T-cell (primary cell): ENCODE measurements at regions not wholly inside any gene's neighbourhood (a gene's known extent, or its start where the extent isn't known, plus 50 kb on each side); places are given as distances from the start of the nearest gene placed in this dataset.
A peak's percentile ranks its signal among the peaks of the same experiment; 100 is the strongest.
"Not testable (repeated sequence)": the region's sequence is repeated elsewhere in the genome, so short reads cannot be mapped to it uniquely, and the experiment has no call there.

Source experiments
- ATAC-seq, 4 experiments: fragments of 200-7000 bp in 3 of 4; fragments of 150-1000 bp in 1 of 4; cut with Tn5 transposase; replicated peaks in 1 of 4; 1 replicate in 3 of 4; 2 replicates in 1 of 4; pipeline ENCODE4 v1.10.0; 2021; ENCODE audit warnings: moderate library complexity in 3 of 4, mild to moderate bottlenecking in 2 of 4, moderate number of reproducible peaks in 1 of 4
- CTCF ChIA-PET, 2 donors: fragments of 300-600 bp; sonication (Branson Sonifier 250); formaldehyde crosslinking; loops; one replicate each; lab custom pipeline; 2022; ENCODE audit warnings: antibody characterized with exemption in 2 of 2; lab: Charles Lee
- POLR2A ChIA-PET, 2 donors: fragments of 300-600 bp; sonication (Branson Sonifier 250); formaldehyde crosslinking; loops; one replicate each; lab custom pipeline; 2022; ENCODE audit warnings: antibody characterized with exemption in 2 of 2; lab: Charles Lee
- DNase-seq, 35 experiments: peaks; one replicate each; pipeline versions ENCODE4 v3.0.0 to v3.0.0-alpha.2; 2013 to 2023
- H3K27ac ChIP-seq: one replicate; pipeline ENCODE4 v1.5.1; 2013; ENCODE audit warnings: low read length
- H3K27me3 ChIP-seq, 2 experiments: replicated peaks in 1 of 2; 1 replicate in 1 of 2; 2 replicates in 1 of 2; pipeline versions ENCODE4 v1.6.1 to v1.7.0; 2013; ENCODE audit warnings: low read length in 1 of 2, mixed read lengths in 1 of 2; ENCODE audit not compliant: control insufficient read depth in 2 of 2, insufficient read depth in 2 of 2; ENCODE audit errors: extremely low read depth in 1 of 2
- H3K36me3 ChIP-seq, 2 donors: 1 replicate in 1 of 2; 2 replicates in 1 of 2; pipeline versions ENCODE4 v1.6.1 to v1.7.0; 2013; ENCODE audit warnings: low read length in 1 of 2; ENCODE audit not compliant: control insufficient read depth in 2 of 2, insufficient read depth in 1 of 2; ENCODE audit errors: extremely low read depth in 1 of 2
- H3K4me1 ChIP-seq, 2 experiments: 1 replicate in 1 of 2; 2 replicates in 1 of 2; pipeline versions ENCODE4 v1.6.1 to v1.7.0; 2013; ENCODE audit warnings: low read length in 2 of 2, mixed read lengths in 1 of 2; ENCODE audit not compliant: insufficient read depth in 2 of 2, control insufficient read depth in 1 of 2; ENCODE audit errors: extremely low read depth in 1 of 2
- H3K4me3 ChIP-seq, 2 donors: 1 replicate in 1 of 2; 2 replicates in 1 of 2; pipeline versions ENCODE4 v1.5.1 to v1.7.0; 2013; ENCODE audit warnings: mild to moderate bottlenecking in 2 of 2, low read length in 1 of 2, moderate library complexity in 1 of 2; ENCODE audit not compliant: control insufficient read depth in 1 of 2; ENCODE audit errors: extremely low read depth in 1 of 2
- H3K9me3 ChIP-seq: 2 replicates; pipeline ENCODE4 v1.7.0; 2013
- H3K27ac Mint-ChIP-seq, 2 donors: one replicate each; pipeline ENCODE4 v1.8.0; 2020 to 2021; ENCODE audit warnings: mild to moderate bottlenecking in 2 of 2, mixed read lengths in 2 of 2
- H3K27me3 Mint-ChIP-seq, 2 donors: one replicate each; pipeline ENCODE4 v1.8.0; 2021 to 2022; ENCODE audit warnings: mixed read lengths in 2 of 2
- H3K36me3 Mint-ChIP-seq: one replicate; pipeline ENCODE4 v1.8.0; 2021; ENCODE audit warnings: mixed read lengths
- H3K4me1 Mint-ChIP-seq, 3 donors: one replicate each; pipeline ENCODE4 v1.8.0; 2020 to 2022; ENCODE audit warnings: mixed read lengths in 3 of 3, mild to moderate bottlenecking in 1 of 3
- H3K4me3 Mint-ChIP-seq, 3 donors: one replicate each; pipeline ENCODE4 v1.8.0; 2020 to 2022; ENCODE audit warnings: mild to moderate bottlenecking in 3 of 3, mixed read lengths in 3 of 3, moderate library complexity in 3 of 3
- H3K9me3 Mint-ChIP-seq, 3 donors: one replicate each; pipeline ENCODE4 v1.8.0; 2020 to 2022; ENCODE audit warnings: mixed read lengths in 3 of 3
- WGBS: methylation state at CpG from one replicate; pipeline ENCODE4 v1.1.5; 2013; ENCODE audit warnings: missing lambda C conversion rate; ENCODE audit not compliant: insufficient coverage; 5-methylcytosine and 5-hydroxymethylcytosine counted together

DNA sequence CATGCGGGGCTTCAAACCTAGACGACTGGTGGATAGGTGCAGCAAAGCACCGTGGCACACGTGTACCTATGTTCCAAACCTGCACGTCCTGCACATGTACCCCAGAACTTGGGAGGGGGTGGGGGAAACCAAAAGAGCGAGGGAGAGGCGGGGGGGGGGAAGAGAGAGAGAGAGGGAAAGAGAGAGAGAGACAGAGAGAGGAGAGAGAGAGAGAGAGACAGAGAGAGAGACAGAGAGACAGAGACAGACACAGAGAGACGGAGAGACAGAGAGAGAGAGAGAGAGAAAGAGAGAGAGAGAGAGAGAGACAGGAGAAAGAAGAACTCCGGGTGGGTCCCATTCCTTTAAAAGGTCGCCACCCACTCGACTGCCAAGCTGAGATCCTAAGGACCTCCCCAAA is 55.9 kb upstream of the RNU2-1 start:
- POLR2A ChIA-PET, H3K27me3 Mint-ChIP-seq: not testable (repeated sequence)
- no CpG with 5 or more reads among the region's 11 CpGs for WGBS

DNA sequence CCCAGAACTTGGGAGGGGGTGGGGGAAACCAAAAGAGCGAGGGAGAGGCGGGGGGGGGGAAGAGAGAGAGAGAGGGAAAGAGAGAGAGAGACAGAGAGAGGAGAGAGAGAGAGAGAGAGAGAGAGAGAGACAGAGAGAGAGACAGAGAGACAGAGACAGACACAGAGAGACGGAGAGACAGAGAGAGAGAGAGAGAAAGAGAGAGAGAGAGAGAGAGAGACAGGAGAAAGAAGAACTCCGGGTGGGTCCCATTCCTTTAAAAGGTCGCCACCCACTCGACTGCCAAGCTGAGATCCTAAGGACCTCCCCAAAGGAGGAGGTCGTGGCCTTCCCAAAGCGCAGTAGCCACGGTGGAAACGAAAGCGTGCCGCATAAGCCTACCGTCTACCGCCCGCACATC is 49.8 kb upstream of the RNU2-1 start:
- CTCF ChIA-PET, H3K9me3 Mint-ChIP-seq: not testable (repeated sequence)
- DNase-seq = peak in 1 of 35 experiments; percentile 0

More for the DNA sequence above, 55.9 kb upstream of the RNU2-1 start:
- H3K4me3 Mint-ChIP-seq, H3K4me3 ChIP-seq, H3K27me3 ChIP-seq, H3K36me3 ChIP-seq, CTCF ChIA-PET, H3K9me3 ChIP-seq, H3K4me1 Mint-ChIP-seq, DNase-seq, H3K27ac Mint-ChIP-seq, ATAC-seq, H3K36me3 Mint-ChIP-seq, H3K4me1 ChIP-seq, H3K27ac ChIP-seq, H3K9me3 Mint-ChIP-seq: not testable (repeated sequence)

More for the DNA sequence above, 49.8 kb upstream of the RNU2-1 start:
- H3K36me3 ChIP-seq, H3K27ac Mint-ChIP-seq, ATAC-seq, H3K27me3 Mint-ChIP-seq, H3K4me1 ChIP-seq, H3K27me3 ChIP-seq, H3K4me3 ChIP-seq, H3K4me1 Mint-ChIP-seq, H3K36me3 Mint-ChIP-seq, H3K27ac ChIP-seq, H3K4me3 Mint-ChIP-seq, POLR2A ChIA-PET, H3K9me3 ChIP-seq: not testable (repeated sequence)
- no CpG with 5 or more reads among the region's 15 CpGs for WGBS
